GM23338 (cell line): ENCODE measurements at regions not wholly inside any gene's neighbourhood (a gene's known extent, or its start where the extent isn't known, plus 50 kb on each side); places are given as distances from the start of the nearest gene placed in this dataset.

Source experiments
- ATAC-seq: fragments of 200-7000 bp; cut with Tn5 transposase; 3 replicates; pipeline ENCODE4 v1.9.1; 2020
- DNase-seq: peaks from one replicate; pipeline ENCODE4 v3.0.0-alpha.2; 2015; ENCODE audit warnings: low spot score
- H2AFZ ChIP-seq: fragments of 200-600 bp; sonication (generic); 2 replicates; pipeline ENCODE4 v1.8.0; 2016; ENCODE audit warnings: antibody characterized with exemption, mild to moderate bottlenecking, moderate library complexity
- H3F3A ChIP-seq: fragments of 200-600 bp; sonication (generic); replicated peaks from 2 replicates; pipeline ENCODE4 v1.8.0; 2017; ENCODE audit warnings: antibody characterized with exemption, mixed run types, low read depth
- H3K27ac ChIP-seq: fragments of 200-600 bp; sonication (generic); 2 replicates; pipeline ENCODE4 v1.6.1; 2016; ENCODE audit warnings: low read depth
- H3K27me3 ChIP-seq: fragments of 200-600 bp; sonication (generic); 2 replicates; pipeline ENCODE4 v1.8.0; 2016; ENCODE audit warnings: mild to moderate bottlenecking, mixed run types, moderate library complexity; ENCODE audit not compliant: insufficient read depth
- H3K36me3 ChIP-seq: fragments of 200-600 bp; sonication (generic); 2 replicates; pipeline ENCODE4 v1.8.0; 2016; ENCODE audit warnings: mild to moderate bottlenecking; ENCODE audit not compliant: insufficient read depth
- H3K4me1 ChIP-seq: fragments of 200-600 bp; sonication (generic); 2 replicates; pipeline ENCODE4 v1.8.0; 2016; ENCODE audit warnings: mild to moderate bottlenecking, moderate library complexity; ENCODE audit not compliant: insufficient read depth
- H3K4me2 ChIP-seq: fragments of 200-600 bp; sonication (generic); 2 replicates; pipeline ENCODE4 v1.7.1; 2017; ENCODE audit warnings: mixed run types
- H3K4me3 ChIP-seq: fragments of 200-600 bp; sonication (generic); 2 replicates; pipeline ENCODE4 v1.6.1; 2016; ENCODE audit warnings: mixed run types
- H3K79me2 ChIP-seq: fragments of 200-600 bp; sonication (generic); replicated peaks from 2 replicates; pipeline ENCODE4 v1.8.0; 2017; ENCODE audit warnings: mild to moderate bottlenecking; ENCODE audit not compliant: insufficient read depth
- H3K9me2 ChIP-seq: fragments of 200-600 bp; sonication (generic); 2 replicates; pipeline ENCODE4 v1.8.0; 2017; ENCODE audit not compliant: insufficient read depth
- H4K20me1 ChIP-seq: fragments of 200-600 bp; sonication (generic); replicated peaks from 2 replicates; pipeline ENCODE4 v1.8.0; 2017; ENCODE audit warnings: mild to moderate bottlenecking; ENCODE audit not compliant: insufficient read depth
- H3K27ac Mint-ChIP-seq: 2 replicates; pipeline ENCODE4 v1.8.0; 2020; ENCODE audit warnings: inconsistent platforms, mild to moderate bottlenecking, moderate library complexity, mixed read lengths
- H3K27me3 Mint-ChIP-seq: 3 replicates; pipeline ENCODE4 v1.8.0; 2022; ENCODE audit warnings: low read depth, mild to moderate bottlenecking, moderate library complexity, mixed read lengths, inconsistent platforms; ENCODE audit not compliant: insufficient read depth, poor library complexity
- H3K36me3 Mint-ChIP-seq: 3 replicates; pipeline ENCODE4 v1.8.0; 2021; ENCODE audit warnings: low read depth, mild to moderate bottlenecking, inconsistent platforms, moderate library complexity, mixed read lengths
- H3K4me1 Mint-ChIP-seq: 3 replicates; pipeline ENCODE4 v1.8.0; 2020; ENCODE audit warnings: mild to moderate bottlenecking, inconsistent platforms, mixed read lengths
- H3K4me3 Mint-ChIP-seq: 3 replicates; pipeline ENCODE4 v1.8.0; 2021; ENCODE audit warnings: moderate library complexity, mild to moderate bottlenecking, inconsistent platforms, mixed read lengths
- H3K9me3 Mint-ChIP-seq: 3 replicates; pipeline ENCODE4 v1.8.0; 2020; ENCODE audit warnings: moderate library complexity, mild to moderate bottlenecking, inconsistent platforms, mixed read lengths
- CREB1 ChIP-seq: fragments of 250-450 bp; sonication (Bioruptor Pico); IDR thresholded peaks from 2 replicates; pipeline ENCODE4 v1.5.0; 2020; ENCODE audit warnings: low read depth, mild to moderate bottlenecking, moderate library complexity
- CTCF ChIP-seq, 2 experiments: fragments of 200-600 bp in 1 of 2; sonication (generic) in 1 of 2; conservative IDR thresholded peaks; 2 replicates each; pipeline versions ENCODE4 v1.5.1 to v1.6.1; 2016 to 2017; ENCODE audit warnings: antibody characterized with exemption in 2 of 2, low read depth in 2 of 2, mild to moderate bottlenecking in 2 of 2, moderate library complexity in 1 of 2
- EZH2 ChIP-seq: fragments of 200-600 bp; sonication (generic); IDR thresholded peaks from one replicate; pipeline ENCODE4 v1.8.0; 2017; ENCODE audit warnings: antibody characterized with exemption, mild to moderate bottlenecking, low read depth; ENCODE audit not compliant: unreplicated experiment
- EZH2phosphoT487 ChIP-seq: fragments of 200-600 bp; sonication (generic); IDR thresholded peaks from one replicate; pipeline ENCODE4 v1.8.1; 2018; ENCODE audit warnings: antibody characterized with exemption; ENCODE audit not compliant: unreplicated experiment
- JUNB ChIP-seq: IDR thresholded peaks from one replicate; pipeline ENCODE4 v1.6.1; 2016; ENCODE audit warnings: antibody characterized with exemption; ENCODE audit not compliant: unreplicated experiment
- NANOG ChIP-seq: IDR thresholded peaks from 2 replicates; pipeline ENCODE4 v1.6.1; 2016; ENCODE audit warnings: antibody characterized with exemption, borderline replicate concordance
- POLR2AphosphoS5 ChIP-seq: IDR thresholded peaks from 2 replicates; pipeline ENCODE4 v1.6.1; 2016; ENCODE audit warnings: antibody characterized with exemption, low read depth
- STAT1 ChIP-seq: IDR thresholded peaks from one replicate; pipeline ENCODE4 v1.6.1; 2016; ENCODE audit warnings: antibody characterized with exemption; ENCODE audit not compliant: unreplicated experiment
- ZNF114 ChIP-seq: fragments of 250-450 bp; sonication (Bioruptor Pico); IDR thresholded peaks from 2 replicates; pipeline ENCODE4 v1.5.0; 2020; ENCODE audit warnings: mild to moderate bottlenecking, moderate library complexity
- ZNF331 ChIP-seq: fragments of 250-450 bp; sonication (Bioruptor Pico); IDR thresholded peaks from 2 replicates; pipeline ENCODE4 v1.5.0; 2020; ENCODE audit warnings: low read depth, mild to moderate bottlenecking, moderate library complexity
- TF ChIP-seq, protein P1 (sequence below): fragments of 250-450 bp; sonication (Bioruptor Pico); IDR thresholded peaks from 2 replicates; pipeline ENCODE4 v1.5.0; 2020; ENCODE audit warnings: mild to moderate bottlenecking, moderate library complexity
- TF ChIP-seq, protein P2 (sequence below): IDR thresholded peaks from 2 replicates; pipeline ENCODE4 v1.6.1; 2016; ENCODE audit warnings: antibody characterized with exemption
- TF ChIP-seq, protein P3 (sequence below): IDR thresholded peaks from one replicate; pipeline ENCODE4 v1.6.1; 2018; ENCODE audit warnings: antibody characterized with exemption; ENCODE audit not compliant: unreplicated experiment

DNA sequence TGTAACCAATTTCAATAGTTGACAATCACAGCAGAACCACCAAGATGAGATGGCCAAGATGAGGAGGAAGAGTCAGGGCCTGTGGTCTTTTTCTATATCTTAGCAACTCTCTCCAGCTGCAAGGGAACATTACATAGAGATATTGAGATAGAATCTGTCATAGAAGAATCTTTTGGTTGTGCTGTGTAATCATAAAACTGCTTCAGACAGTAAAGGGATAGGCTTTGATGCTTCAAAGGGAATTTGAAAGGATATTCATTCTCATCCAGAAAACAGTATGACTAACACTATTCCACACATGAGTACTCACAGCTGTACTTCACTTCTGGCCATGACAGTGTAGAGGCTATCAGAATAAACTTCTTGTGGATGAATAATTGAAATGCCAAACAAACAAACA is 145.9 kb downstream of the YIPF5 start:
- no peak for ATAC-seq

More for the DNA sequence above, 145.9 kb downstream of the YIPF5 start:
- Histone ChIP-seq H3K4me2 (no peak overlapping the region), H3K27ac (no peak overlapping the region), H3K4me3 (no peak overlapping the region), H3K4me1 (no peaks in the 10 kb centered on the region), H3F3A (no peaks in the 10 kb centered on the region), H3K27me3 (no peaks in the 10 kb centered on the region), H3K36me3 (peaks cover 10% of the 10 kb centered on the region; the same call in 1 of the 2 replicates), H3K9me2 (peaks cover 13% of the 10 kb centered on the region), H2AFZ (no peak overlapping the region), H4K20me1 (no peaks in the 10 kb centered on the region), H3K79me2 (no peaks in the 10 kb centered on the region)
- H3K27ac Mint-ChIP-seq = no peak overlapping the region
- DNase-seq = no peak
- H3K9me3 Mint-ChIP-seq = peaks cover 32% of the 10 kb centered on the region
- no peak for TF ChIP-seq CREB1
- TF ChIP-seq, protein P1, sequence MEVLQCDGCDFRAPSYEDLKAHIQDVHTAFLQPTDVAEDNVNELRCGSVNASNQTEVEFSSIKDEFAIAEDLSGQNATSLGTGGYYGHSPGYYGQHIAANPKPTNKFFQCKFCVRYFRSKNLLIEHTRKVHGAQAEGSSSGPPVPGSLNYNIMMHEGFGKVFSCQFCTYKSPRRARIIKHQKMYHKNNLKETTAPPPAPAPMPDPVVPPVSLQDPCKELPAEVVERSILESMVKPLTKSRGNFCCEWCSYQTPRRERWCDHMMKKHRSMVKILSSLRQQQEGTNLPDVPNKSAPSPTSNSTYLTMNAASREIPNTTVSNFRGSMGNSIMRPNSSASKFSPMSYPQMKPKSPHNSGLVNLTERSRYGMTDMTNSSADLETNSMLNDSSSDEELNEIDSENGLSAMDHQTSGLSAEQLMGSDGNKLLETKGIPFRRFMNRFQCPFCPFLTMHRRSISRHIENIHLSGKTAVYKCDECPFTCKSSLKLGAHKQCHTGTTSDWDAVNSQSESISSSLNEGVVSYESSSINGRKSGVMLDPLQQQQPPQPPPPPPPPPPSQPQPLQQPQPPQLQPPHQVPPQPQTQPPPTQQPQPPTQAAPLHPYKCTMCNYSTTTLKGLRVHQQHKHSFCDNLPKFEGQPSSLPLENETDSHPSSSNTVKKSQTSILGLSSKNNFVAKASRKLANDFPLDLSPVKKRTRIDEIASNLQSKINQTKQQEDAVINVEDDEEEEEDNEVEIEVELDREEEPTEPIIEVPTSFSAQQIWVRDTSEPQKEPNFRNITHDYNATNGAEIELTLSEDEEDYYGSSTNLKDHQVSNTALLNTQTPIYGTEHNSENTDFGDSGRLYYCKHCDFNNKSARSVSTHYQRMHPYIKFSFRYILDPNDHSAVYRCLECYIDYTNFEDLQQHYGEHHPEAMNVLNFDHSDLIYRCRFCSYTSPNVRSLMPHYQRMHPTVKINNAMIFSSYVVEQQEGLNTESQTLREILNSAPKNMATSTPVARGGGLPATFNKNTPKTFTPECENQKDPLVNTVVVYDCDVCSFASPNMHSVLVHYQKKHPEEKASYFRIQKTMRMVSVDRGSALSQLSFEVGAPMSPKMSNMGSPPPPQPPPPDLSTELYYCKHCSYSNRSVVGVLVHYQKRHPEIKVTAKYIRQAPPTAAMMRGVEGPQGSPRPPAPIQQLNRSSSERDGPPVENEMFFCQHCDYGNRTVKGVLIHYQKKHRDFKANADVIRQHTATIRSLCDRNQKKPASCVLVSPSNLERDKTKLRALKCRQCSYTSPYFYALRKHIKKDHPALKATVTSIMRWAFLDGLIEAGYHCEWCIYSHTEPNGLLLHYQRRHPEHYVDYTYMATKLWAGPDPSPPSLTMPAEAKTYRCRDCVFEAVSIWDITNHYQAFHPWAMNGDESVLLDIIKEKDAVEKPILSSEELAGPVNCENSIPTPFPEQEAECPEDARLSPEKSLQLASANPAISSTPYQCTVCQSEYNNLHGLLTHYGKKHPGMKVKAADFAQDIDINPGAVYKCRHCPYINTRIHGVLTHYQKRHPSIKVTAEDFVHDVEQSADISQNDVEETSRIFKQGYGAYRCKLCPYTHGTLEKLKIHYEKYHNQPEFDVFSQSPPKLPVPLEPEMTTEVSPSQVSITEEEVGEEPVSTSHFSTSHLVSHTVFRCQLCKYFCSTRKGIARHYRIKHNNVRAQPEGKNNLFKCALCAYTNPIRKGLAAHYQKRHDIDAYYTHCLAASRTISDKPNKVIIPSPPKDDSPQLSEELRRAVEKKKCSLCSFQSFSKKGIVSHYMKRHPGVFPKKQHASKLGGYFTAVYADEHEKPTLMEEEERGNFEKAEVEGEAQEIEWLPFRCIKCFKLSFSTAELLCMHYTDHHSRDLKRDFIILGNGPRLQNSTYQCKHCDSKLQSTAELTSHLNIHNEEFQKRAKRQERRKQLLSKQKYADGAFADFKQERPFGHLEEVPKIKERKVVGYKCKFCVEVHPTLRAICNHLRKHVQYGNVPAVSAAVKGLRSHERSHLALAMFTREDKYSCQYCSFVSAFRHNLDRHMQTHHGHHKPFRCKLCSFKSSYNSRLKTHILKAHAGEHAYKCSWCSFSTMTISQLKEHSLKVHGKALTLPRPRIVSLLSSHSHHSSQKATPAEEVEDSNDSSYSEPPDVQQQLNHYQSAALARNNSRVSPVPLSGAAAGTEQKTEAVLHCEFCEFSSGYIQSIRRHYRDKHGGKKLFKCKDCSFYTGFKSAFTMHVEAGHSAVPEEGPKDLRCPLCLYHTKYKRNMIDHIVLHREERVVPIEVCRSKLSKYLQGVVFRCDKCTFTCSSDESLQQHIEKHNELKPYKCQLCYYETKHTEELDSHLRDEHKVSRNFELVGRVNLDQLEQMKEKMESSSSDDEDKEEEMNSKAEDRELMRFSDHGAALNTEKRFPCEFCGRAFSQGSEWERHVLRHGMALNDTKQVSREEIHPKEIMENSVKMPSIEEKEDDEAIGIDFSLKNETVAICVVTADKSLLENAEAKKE (CRISPR knock-in tag) = no peak
- TF ChIP-seq, protein P2, sequence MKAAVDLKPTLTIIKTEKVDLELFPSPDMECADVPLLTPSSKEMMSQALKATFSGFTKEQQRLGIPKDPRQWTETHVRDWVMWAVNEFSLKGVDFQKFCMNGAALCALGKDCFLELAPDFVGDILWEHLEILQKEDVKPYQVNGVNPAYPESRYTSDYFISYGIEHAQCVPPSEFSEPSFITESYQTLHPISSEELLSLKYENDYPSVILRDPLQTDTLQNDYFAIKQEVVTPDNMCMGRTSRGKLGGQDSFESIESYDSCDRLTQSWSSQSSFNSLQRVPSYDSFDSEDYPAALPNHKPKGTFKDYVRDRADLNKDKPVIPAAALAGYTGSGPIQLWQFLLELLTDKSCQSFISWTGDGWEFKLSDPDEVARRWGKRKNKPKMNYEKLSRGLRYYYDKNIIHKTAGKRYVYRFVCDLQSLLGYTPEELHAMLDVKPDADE = no peak
- TF ChIP-seq NANOG = no peak
- no peak for TF ChIP-seq JUNB
- no peak for TF ChIP-seq CTCF (conservative IDR thresholded peaks at IDR 0.05; ENCODE audit: low read depth in 2 of 2)
- TF ChIP-seq ZNF331 (CRISPR knock-in tag) = no peak
- no peak for TF ChIP-seq STAT1
- TF ChIP-seq ZNF114 (CRISPR knock-in tag) = no peak
- no peak for TF ChIP-seq POLR2AphosphoS5
- no peak for TF ChIP-seq EZH2
- TF ChIP-seq, protein P3, sequence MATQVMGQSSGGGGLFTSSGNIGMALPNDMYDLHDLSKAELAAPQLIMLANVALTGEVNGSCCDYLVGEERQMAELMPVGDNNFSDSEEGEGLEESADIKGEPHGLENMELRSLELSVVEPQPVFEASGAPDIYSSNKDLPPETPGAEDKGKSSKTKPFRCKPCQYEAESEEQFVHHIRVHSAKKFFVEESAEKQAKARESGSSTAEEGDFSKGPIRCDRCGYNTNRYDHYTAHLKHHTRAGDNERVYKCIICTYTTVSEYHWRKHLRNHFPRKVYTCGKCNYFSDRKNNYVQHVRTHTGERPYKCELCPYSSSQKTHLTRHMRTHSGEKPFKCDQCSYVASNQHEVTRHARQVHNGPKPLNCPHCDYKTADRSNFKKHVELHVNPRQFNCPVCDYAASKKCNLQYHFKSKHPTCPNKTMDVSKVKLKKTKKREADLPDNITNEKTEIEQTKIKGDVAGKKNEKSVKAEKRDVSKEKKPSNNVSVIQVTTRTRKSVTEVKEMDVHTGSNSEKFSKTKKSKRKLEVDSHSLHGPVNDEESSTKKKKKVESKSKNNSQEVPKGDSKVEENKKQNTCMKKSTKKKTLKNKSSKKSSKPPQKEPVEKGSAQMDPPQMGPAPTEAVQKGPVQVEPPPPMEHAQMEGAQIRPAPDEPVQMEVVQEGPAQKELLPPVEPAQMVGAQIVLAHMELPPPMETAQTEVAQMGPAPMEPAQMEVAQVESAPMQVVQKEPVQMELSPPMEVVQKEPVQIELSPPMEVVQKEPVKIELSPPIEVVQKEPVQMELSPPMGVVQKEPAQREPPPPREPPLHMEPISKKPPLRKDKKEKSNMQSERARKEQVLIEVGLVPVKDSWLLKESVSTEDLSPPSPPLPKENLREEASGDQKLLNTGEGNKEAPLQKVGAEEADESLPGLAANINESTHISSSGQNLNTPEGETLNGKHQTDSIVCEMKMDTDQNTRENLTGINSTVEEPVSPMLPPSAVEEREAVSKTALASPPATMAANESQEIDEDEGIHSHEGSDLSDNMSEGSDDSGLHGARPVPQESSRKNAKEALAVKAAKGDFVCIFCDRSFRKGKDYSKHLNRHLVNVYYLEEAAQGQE = no peak
- TF ChIP-seq EZH2phosphoT487 = no peak
- no peak overlapping the region for H3K4me3 Mint-ChIP-seq
- H3K36me3 Mint-ChIP-seq = peaks cover 26% of the 10 kb centered on the region; the same call in 2 of the 3 replicates
- H3K4me1 Mint-ChIP-seq = no peaks in the 10 kb centered on the region; the same call in 2 of the 3 replicates
- peaks cover 3% of the 10 kb centered on the region for H3K27me3 Mint-ChIP-seq
